ENCODE measurements at regions not wholly inside any gene's neighbourhood (a gene's known extent, or its start where the extent isn't known, plus 50 kb on each side); places are given as distances from the start of the nearest gene placed in this dataset.

DNA sequence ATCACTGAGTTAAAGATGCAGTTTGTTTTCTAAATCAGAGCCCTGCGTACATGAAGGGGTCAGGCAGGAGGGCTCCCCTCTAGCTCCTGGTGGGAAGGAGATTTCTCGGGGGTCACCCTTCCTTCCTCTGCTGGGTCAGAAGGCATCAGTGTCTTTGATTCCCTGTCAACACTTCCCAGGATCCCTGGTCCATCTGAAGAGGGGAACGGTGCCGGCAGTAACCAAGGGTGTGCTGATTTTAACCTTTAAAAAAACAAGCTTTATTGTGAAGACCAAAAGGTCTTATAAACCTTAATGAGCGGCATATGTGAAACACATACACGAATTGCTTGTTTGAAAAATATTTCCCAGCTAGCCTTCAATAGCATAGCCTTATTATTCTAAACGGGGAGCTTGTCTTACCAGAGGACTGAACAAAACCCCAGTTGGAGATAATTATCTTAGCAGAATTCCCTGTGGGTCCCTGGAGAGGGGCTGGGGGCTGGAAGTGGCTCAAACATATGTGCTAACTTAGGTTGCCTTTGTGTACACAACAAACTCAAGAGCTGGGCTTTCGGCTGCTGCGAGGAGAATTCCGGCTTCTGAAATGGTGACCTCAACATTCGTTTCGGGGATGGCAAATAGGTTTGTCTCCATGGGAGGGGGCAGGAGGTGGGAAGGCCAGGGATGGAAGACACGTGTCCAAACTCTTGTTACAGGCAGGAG, 114.9 kb upstream of the MYCN start:
- TF ChIP-seq CSDC2 (CRISPR knock-in tag; IDR thresholded peaks at IDR 0.05) (no peak), ARNTL (CRISPR knock-in tag; IDR thresholded peaks at IDR 0.05; ENCODE audit: borderline replicate concordance, low read depth) (no peak), PPARA (CRISPR knock-in tag; IDR thresholded peaks at IDR 0.05; ENCODE audit: borderline replicate concordance) (no peak), PATZ1 (CRISPR knock-in tag; IDR thresholded peaks at IDR 0.05; ENCODE audit: borderline replicate concordance) (no peak), RARB (CRISPR knock-in tag; IDR thresholded peaks at IDR 0.05) (no peak), ZFP3 (CRISPR knock-in tag; IDR thresholded peaks at IDR 0.05) (no peak), ZNF565 (CRISPR knock-in tag; conservative IDR thresholded peaks at IDR 0.05; ENCODE audit: low read depth) (no peak), TSHZ2 (CRISPR knock-in tag; IDR thresholded peaks at IDR 0.05) (no peak), GLIS3 (CRISPR knock-in tag; IDR thresholded peaks at IDR 0.05) (no peak), ESRRG (CRISPR knock-in tag; IDR thresholded peaks at IDR 0.05) (no peak)
- TF ChIP-seq, protein P1, sequence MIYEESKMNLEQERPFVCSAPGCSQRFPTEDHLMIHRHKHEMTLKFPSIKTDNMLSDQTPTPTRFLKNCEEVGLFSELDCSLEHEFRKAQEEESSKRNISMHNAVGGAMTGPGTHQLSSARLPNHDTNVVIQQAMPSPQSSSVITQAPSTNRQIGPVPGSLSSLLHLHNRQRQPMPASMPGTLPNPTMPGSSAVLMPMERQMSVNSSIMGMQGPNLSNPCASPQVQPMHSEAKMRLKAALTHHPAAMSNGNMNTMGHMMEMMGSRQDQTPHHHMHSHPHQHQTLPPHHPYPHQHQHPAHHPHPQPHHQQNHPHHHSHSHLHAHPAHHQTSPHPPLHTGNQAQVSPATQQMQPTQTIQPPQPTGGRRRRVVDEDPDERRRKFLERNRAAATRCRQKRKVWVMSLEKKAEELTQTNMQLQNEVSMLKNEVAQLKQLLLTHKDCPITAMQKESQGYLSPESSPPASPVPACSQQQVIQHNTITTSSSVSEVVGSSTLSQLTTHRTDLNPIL (CRISPR knock-in tag; IDR thresholded peaks at IDR 0.05; ENCODE audit: low read depth) = no peak
- TF ChIP-seq, protein P2, sequence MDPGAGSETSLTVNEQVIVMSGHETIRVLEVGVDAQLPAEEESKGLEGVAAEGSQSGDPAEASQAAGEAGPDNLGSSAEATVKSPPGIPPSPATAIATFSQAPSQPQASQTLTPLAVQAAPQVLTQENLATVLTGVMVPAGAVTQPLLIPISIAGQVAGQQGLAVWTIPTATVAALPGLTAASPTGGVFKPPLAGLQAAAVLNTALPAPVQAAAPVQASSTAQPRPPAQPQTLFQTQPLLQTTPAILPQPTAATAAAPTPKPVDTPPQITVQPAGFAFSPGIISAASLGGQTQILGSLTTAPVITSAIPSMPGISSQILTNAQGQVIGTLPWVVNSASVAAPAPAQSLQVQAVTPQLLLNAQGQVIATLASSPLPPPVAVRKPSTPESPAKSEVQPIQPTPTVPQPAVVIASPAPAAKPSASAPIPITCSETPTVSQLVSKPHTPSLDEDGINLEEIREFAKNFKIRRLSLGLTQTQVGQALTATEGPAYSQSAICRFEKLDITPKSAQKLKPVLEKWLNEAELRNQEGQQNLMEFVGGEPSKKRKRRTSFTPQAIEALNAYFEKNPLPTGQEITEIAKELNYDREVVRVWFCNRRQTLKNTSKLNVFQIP (CRISPR knock-in tag; IDR thresholded peaks at IDR 0.05; ENCODE audit: borderline replicate concordance, low read depth) = no peak

DNA sequence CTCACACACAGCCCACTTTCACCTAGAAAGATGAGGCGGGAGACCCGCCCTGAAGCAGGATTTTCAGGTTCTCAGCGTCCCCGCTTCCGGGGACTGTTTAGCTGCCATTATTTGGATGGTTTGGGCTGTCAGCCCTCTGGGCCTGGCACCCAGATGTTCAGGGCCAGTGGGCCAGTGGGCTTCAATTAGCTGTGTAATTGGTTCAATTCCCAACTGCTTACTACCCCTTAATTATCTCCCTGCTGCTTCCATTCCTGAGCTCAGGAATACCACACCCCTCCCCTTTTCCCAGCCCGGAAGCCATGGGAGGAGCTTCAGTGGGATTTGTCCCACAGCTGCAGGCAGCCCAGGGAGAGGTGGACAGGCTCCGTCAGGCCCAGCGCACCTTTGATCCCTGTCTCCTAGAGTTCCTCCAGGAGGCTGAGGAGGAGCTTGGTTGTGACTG, 114.1 kb upstream of the MYCN start:
- TF ChIP-seq PATZ1 (CRISPR knock-in tag; IDR thresholded peaks at IDR 0.05; ENCODE audit: borderline replicate concordance) (no peak), ZFP3 (CRISPR knock-in tag; IDR thresholded peaks at IDR 0.05) (no peak), TCF4 (CRISPR knock-in tag; IDR thresholded peaks at IDR 0.05; ENCODE audit: borderline replicate concordance) (peak; percentile 70), ISL1 (CRISPR knock-in tag; IDR thresholded peaks at IDR 0.05) (no peak)
- no peak; the same call in 2 of the 3 replicates for ATAC-seq

More for the DNA sequence above, 114.9 kb upstream of the MYCN start:
- ATAC-seq = no peak

DNA sequence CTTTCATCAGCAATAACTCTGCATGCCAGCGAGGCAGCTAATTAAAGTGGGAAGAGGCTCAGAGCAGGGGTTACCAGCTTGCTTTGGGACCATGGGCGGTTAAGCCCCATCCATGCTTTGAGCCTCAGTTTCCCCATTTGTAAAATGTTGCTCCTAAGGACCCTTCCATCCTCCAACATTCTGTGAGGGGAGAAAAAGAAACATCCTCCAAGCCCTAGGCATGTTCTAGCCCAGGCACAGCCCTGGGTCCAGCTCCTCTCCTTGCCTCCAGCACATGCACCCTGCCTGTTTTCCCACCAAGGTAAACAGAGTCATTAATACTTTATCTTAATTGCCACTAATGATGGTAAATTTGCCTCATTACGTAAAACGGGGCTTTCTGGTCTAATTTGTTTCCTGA, 113.3 kb upstream of the MYCN start:
- ATAC-seq = no peak
- no peak for TF ChIP-seq PPARA (CRISPR knock-in tag; IDR thresholded peaks at IDR 0.05; ENCODE audit: borderline replicate concordance)
- no peak for TF ChIP-seq TOX (CRISPR knock-in tag; IDR thresholded peaks at IDR 0.05; ENCODE audit: borderline replicate concordance)
- no peak for TF ChIP-seq CSRNP3 (CRISPR knock-in tag; IDR thresholded peaks at IDR 0.05)
- TF ChIP-seq, protein P2 (CRISPR knock-in tag; IDR thresholded peaks at IDR 0.05; ENCODE audit: borderline replicate concordance, low read depth) = no peak
- no peak for TF ChIP-seq TCF4 (CRISPR knock-in tag; IDR thresholded peaks at IDR 0.05; ENCODE audit: borderline replicate concordance)
- no peak for TF ChIP-seq RARB (CRISPR knock-in tag; IDR thresholded peaks at IDR 0.05)
